ENCODE measurements at regions not wholly inside any gene's neighbourhood (a gene's known extent, or its start where the extent isn't known, plus 50 kb on each side); places are given as distances from the start of the nearest gene placed in this dataset.

GRCh38 chr9:30522061-30522460 lies 1862.4 kb upstream of the ACO1 start:
- TF ChIP-seq, protein P1, sequence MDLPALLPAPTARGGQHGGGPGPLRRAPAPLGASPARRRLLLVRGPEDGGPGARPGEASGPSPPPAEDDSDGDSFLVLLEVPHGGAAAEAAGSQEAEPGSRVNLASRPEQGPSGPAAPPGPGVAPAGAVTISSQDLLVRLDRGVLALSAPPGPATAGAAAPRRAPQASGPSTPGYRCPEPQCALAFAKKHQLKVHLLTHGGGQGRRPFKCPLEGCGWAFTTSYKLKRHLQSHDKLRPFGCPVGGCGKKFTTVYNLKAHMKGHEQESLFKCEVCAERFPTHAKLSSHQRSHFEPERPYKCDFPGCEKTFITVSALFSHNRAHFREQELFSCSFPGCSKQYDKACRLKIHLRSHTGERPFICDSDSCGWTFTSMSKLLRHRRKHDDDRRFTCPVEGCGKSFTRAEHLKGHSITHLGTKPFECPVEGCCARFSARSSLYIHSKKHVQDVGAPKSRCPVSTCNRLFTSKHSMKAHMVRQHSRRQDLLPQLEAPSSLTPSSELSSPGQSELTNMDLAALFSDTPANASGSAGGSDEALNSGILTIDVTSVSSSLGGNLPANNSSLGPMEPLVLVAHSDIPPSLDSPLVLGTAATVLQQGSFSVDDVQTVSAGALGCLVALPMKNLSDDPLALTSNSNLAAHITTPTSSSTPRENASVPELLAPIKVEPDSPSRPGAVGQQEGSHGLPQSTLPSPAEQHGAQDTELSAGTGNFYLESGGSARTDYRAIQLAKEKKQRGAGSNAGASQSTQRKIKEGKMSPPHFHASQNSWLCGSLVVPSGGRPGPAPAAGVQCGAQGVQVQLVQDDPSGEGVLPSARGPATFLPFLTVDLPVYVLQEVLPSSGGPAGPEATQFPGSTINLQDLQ (CRISPR knock-in tag; IDR thresholded peaks at IDR 0.05): no peak
- TF ChIP-seq KLF16 (CRISPR knock-in tag; IDR thresholded peaks at IDR 0.05) (no peak), MEIS1 (CRISPR knock-in tag; IDR thresholded peaks at IDR 0.05; ENCODE audit: borderline replicate concordance) (no peak), NPAS2 (CRISPR knock-in tag; IDR thresholded peaks at IDR 0.05; ENCODE audit: borderline replicate concordance) (no peak), EZH2 (conservative IDR thresholded peaks at IDR 0.05; ENCODE audit: low read depth, low read length) (no peak), ZNF670 (CRISPR knock-in tag; IDR thresholded peaks at IDR 0.05; ENCODE audit: borderline replicate concordance) (no peak), MXI1 (IDR thresholded peaks at IDR 0.05; ENCODE audit: borderline replicate concordance, low read depth, low read length) (no peak), POLR2A (IDR thresholded peaks at IDR 0.05; ENCODE audit: insufficient read depth in 1 of 2, low read depth in 2 of 2, low read length in 2 of 2) (no peak), SMAD9 (CRISPR knock-in tag; IDR thresholded peaks at IDR 0.05) (no peak), ZNF660 (CRISPR knock-in tag; IDR thresholded peaks at IDR 0.05; ENCODE audit: borderline replicate concordance, low read depth) (no peak)
